PC-9 (cell line): ENCODE measurements at regions not wholly inside any gene's neighbourhood (a gene's known extent, or its start where the extent isn't known, plus 50 kb on each side); places are given as distances from the start of the nearest gene placed in this dataset.

Source experiments
- BruUV-seq: library from RNA; stranded (reverse); fragments of 400-500 nt; replicated peaks from 2 replicates; lab custom pipeline; 2021; lab: Mats Ljungman, UMichigan
- CTCF ChIA-PET: fragments of 300-600 bp; sonication (Branson Sonifier 250); formaldehyde crosslinking; loops from one replicate; lab custom pipeline; 2022; ENCODE audit warnings: antibody characterized with exemption; lab: Charles Lee
- POLR2A ChIA-PET: fragments of 300-600 bp; sonication (Branson Sonifier 250); formaldehyde crosslinking; loops from one replicate; lab custom pipeline; 2022; ENCODE audit warnings: antibody characterized with exemption; ENCODE audit not compliant: unreplicated experiment; lab: Charles Lee
- DNase-seq, 2 experiments: peaks; one replicate each; pipeline versions ENCODE4 v3.0.0 to v3.0.0-alpha.2; 2015 to 2022; ENCODE audit warnings: mixed read lengths in 1 of 2
- H2AFZ ChIP-seq: fragments of 200-600 bp; sonication (generic); 2 replicates; pipeline ENCODE4 v1.8.1; 2017; ENCODE audit warnings: antibody characterized with exemption
- H3F3A ChIP-seq: fragments of 200-600 bp; sonication (generic); 2 replicates; pipeline ENCODE4 v1.8.1; 2017; ENCODE audit warnings: antibody characterized with exemption, mild to moderate bottlenecking, low read depth; ENCODE audit not compliant: insufficient read depth
- H3K27ac ChIP-seq: fragments of 200-600 bp; sonication (generic); 2 replicates; pipeline ENCODE4 v1.6.1; 2016; ENCODE audit warnings: mixed run types
- H3K27me3 ChIP-seq: fragments of 200-600 bp; sonication (generic); 2 replicates; pipeline ENCODE4 v1.6.1; 2016; ENCODE audit warnings: low read depth, mixed run types; ENCODE audit not compliant: insufficient read depth
- H3K36me3 ChIP-seq: fragments of 200-600 bp; sonication (generic); 2 replicates; pipeline ENCODE4 v1.6.1; 2016; ENCODE audit warnings: low read depth, mixed run types
- H3K4me1 ChIP-seq: fragments of 200-600 bp; sonication (generic); replicated peaks from 2 replicates; pipeline ENCODE4 v1.6.1; 2016; ENCODE audit warnings: mixed run types; ENCODE audit not compliant: insufficient read depth
- H3K4me2 ChIP-seq: fragments of 200-600 bp; sonication (generic); 2 replicates; pipeline ENCODE4 v1.6.1; 2017; ENCODE audit warnings: mixed run types
- H3K4me3 ChIP-seq: fragments of 200-600 bp; sonication (generic); 2 replicates; pipeline ENCODE4 v1.6.1; 2016; ENCODE audit warnings: mixed run types
- H3K79me2 ChIP-seq: fragments of 200-600 bp; sonication (generic); 2 replicates; pipeline ENCODE4 v1.6.1; 2017; ENCODE audit warnings: low read depth, mixed run types
- H3K9me2 ChIP-seq: fragments of 200-600 bp; sonication (generic); 2 replicates; pipeline ENCODE4 v1.8.1; 2017; ENCODE audit warnings: mild to moderate bottlenecking; ENCODE audit not compliant: insufficient read depth
- H3K9me3 ChIP-seq: fragments of 200-600 bp; sonication (generic); 2 replicates; pipeline ENCODE4 v1.8.1; 2016; ENCODE audit warnings: low read depth; ENCODE audit not compliant: insufficient read depth
- H4K20me1 ChIP-seq: fragments of 200-600 bp; sonication (generic); 2 replicates; pipeline ENCODE4 v1.8.1; 2017; ENCODE audit not compliant: insufficient read depth
- EZH2 ChIP-seq: fragments of 200-600 bp; sonication (generic); IDR thresholded peaks from 2 replicates; pipeline ENCODE4 v1.8.0; 2017; ENCODE audit warnings: antibody characterized with exemption, low read depth
- intact Hi-C: fragments of 100-400 bp; cut with micrococcal nuclease; formaldehyde crosslinking; loops from one replicate; pipeline ENCODE4 v1.10.0; 2022; ENCODE audit not compliant: unreplicated experiment
- TF ChIP-seq, protein P1 (sequence below): fragments of 200-600 bp; sonication (generic); conservative IDR thresholded peaks from 2 replicates; pipeline ENCODE4 v1.6.1; 2017; ENCODE audit warnings: mixed run types, antibody characterized with exemption, mild to moderate bottlenecking, moderate library complexity

DNA sequence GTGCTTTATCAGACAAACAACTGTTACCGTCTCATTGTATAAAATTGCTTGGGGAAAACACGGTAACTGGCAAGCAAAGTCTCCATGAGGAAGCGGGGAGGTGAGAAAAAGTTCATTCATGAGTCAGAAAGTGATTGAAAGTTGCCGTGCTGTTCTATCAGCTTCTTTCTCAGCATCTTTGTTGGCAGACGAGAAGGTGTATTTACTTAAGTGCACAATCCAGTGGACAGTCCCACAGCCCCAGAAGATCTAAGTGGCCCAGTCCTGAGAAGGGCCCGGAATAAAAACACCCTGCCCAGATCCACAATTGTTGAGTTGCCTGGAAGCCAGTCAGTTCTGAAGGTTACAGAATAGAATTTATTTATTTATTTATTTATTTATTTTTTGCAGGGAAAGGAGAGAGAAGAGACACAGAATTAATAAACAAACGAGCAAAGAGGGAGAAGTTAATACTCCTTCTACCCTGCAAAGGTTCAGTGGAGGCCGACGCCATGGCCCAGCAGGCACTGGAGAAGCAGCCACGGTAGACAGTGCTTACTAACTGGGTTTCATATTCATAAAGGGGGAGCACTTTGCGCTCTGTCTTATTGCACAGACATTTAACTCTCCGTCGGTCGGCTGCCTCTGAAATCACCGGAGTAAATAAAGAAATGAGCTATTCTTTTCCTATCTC is 676.0 kb upstream of the SALL3 start:
- no TSS peak for BruUV-seq
- peaks cover 79% of the 10 kb centered on the region for H3K27me3 ChIP-seq
- H3K9me3 ChIP-seq = no peaks in the 10 kb centered on the region
- no peaks in the 10 kb centered on the region for H3K36me3 ChIP-seq
- H3K79me2 ChIP-seq = no peaks in the 10 kb centered on the region
- ChIA-PET POLR2A (no interaction called here), CTCF (no interaction called here)
- TF ChIP-seq, protein P1, sequence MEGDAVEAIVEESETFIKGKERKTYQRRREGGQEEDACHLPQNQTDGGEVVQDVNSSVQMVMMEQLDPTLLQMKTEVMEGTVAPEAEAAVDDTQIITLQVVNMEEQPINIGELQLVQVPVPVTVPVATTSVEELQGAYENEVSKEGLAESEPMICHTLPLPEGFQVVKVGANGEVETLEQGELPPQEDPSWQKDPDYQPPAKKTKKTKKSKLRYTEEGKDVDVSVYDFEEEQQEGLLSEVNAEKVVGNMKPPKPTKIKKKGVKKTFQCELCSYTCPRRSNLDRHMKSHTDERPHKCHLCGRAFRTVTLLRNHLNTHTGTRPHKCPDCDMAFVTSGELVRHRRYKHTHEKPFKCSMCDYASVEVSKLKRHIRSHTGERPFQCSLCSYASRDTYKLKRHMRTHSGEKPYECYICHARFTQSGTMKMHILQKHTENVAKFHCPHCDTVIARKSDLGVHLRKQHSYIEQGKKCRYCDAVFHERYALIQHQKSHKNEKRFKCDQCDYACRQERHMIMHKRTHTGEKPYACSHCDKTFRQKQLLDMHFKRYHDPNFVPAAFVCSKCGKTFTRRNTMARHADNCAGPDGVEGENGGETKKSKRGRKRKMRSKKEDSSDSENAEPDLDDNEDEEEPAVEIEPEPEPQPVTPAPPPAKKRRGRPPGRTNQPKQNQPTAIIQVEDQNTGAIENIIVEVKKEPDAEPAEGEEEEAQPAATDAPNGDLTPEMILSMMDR = no peak
- TF ChIP-seq EZH2 = no peak
- H4K20me1 ChIP-seq = no peaks in the 10 kb centered on the region; the same call in 1 of the 2 replicates
- intact Hi-C loops = no loop called here
- H3K4me2 ChIP-seq = no peak overlapping the region
- H3F3A ChIP-seq = no peaks in the 10 kb centered on the region
- H3K4me3 ChIP-seq = no peak overlapping the region
- DNase-seq = no peak
- H3K4me1 ChIP-seq = no peaks in the 10 kb centered on the region
- H3K9me2 ChIP-seq = no peaks in the 10 kb centered on the region
- H2AFZ ChIP-seq = no peak overlapping the region
- no peak overlapping the region for H3K27ac ChIP-seq

DNA sequence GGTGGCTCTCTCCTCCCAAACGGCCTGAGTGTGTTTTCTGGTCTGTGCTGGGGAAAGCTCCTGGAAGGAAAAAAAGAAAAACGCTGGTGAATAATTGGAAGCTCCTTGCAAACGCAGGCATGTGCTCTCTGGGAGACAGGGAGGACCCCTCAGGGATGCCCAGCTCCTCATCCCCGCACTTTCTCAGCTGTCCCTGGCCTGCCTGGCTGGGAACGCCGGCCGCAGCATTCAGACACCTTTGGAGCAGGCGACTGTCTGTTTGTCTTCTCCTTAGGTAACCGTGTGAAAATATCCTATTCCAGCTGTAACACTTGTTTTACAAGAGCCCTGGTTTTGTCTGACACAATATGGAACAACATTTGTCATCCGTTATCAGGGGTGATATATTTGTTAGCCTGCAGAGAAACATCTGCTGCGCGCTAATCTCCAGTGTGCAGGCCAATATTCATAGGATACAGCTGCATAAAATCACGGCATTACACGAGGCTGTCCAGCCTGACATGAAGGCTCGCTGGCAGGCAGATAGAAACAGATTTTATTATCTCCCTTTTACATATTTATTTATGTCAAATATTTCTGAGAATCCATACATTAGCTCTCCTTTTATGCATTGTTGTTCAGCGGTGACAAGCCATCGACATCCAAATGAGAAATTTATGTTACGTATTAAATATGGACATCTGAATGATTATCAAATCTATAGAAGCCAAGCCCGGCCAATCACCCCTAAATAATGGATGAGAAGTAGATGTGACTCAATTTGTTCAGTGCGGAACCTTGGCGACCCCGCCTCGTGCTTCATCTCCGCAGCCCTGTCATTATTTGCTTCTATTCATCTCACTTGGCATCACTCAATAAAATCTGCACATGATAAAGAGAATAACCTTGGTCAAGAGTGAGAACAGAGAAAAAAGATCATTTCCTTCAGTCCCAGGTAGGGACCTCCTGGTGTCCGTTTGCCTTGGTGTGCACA is 675.1 kb upstream of the SALL3 start:
- no peak for TF ChIP-seq EZH2
- TF ChIP-seq, protein P1 = no peak
- H2AFZ ChIP-seq = no peak overlapping the region
- no peak for DNase-seq
- intact Hi-C loops = no loop called here
- no peaks in the 10 kb centered on the region for H3K79me2 ChIP-seq
- H3K4me1 ChIP-seq = no peaks in the 10 kb centered on the region
- BruUV-seq = no TSS peak
- no peaks in the 10 kb centered on the region for H3K9me3 ChIP-seq
- CTCF ChIA-PET = no interaction called here
- H4K20me1 ChIP-seq = no peaks in the 10 kb centered on the region
- H3F3A ChIP-seq = no peaks in the 10 kb centered on the region
- no peak overlapping the region for H3K4me2 ChIP-seq
- no peaks in the 10 kb centered on the region for H3K36me3 ChIP-seq
- peaks cover 82% of the 10 kb centered on the region for H3K27me3 ChIP-seq
- POLR2A ChIA-PET = no interaction called here
- H3K4me3 ChIP-seq = no peak overlapping the region
- H3K9me2 ChIP-seq = no peaks in the 10 kb centered on the region
- H3K27ac ChIP-seq = no peak overlapping the region

DNA sequence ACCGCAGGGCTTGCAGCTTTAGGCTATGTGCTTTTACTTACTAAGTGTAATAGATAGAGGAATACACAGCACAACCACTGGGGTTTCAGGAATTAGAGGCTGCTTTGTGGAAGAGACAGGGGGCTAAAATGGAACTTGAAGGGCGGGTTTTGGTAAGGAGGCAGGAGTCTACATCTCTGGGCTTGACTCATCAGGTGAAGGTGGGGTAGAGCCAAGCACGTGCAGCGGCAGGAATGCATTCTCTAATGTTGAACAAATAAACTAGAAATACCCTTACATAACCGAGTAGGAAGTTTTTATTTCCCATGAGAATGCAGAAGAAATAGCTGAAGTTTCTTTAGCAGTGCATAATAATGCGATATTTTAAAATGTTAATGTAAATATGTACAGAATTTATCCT is 673.8 kb upstream of the SALL3 start:
- peaks cover 81% of the 10 kb centered on the region for H3K27me3 ChIP-seq
- TF ChIP-seq EZH2 = no peak
- TF ChIP-seq, protein P1 = no peak
- H3K9me2 ChIP-seq = no peaks in the 10 kb centered on the region
- no peak overlapping the region for H3K4me2 ChIP-seq
- H3K79me2 ChIP-seq = no peaks in the 10 kb centered on the region
- CTCF ChIA-PET = no interaction called here
- H3K27ac ChIP-seq = no peak overlapping the region
- no peaks in the 10 kb centered on the region for H3K9me3 ChIP-seq
- no peaks in the 10 kb centered on the region for H4K20me1 ChIP-seq
- no peaks in the 10 kb centered on the region for H3K36me3 ChIP-seq
- H2AFZ ChIP-seq = no peak overlapping the region
- no peak overlapping the region for H3K4me3 ChIP-seq
- H3F3A ChIP-seq = no peaks in the 10 kb centered on the region
- POLR2A ChIA-PET = no interaction called here
- no TSS peak for BruUV-seq
- no peak for DNase-seq
- intact Hi-C loops = no loop called here
- no peaks in the 10 kb centered on the region for H3K4me1 ChIP-seq
